ENCODE measurements at regions not wholly inside any gene's neighbourhood (a gene's known extent, or its start where the extent isn't known, plus 50 kb on each side); places are given as distances from the start of the nearest gene placed in this dataset.

GRCh38 chr6:92910646-92911045 is 508.7 kb downstream of the EPHA7 start:
- no peak for TF ChIP-seq CTCF (IDR thresholded peaks at IDR 0.05)
- no peak for TF ChIP-seq POLR2A (IDR thresholded peaks at IDR 0.05)

Data from breast epithelium (tissue), 3 donors.